ENCODE measurements at regions not wholly inside any gene's neighbourhood (a gene's known extent, or its start where the extent isn't known, plus 50 kb on each side); places are given as distances from the start of the nearest gene placed in this dataset.

DNA sequence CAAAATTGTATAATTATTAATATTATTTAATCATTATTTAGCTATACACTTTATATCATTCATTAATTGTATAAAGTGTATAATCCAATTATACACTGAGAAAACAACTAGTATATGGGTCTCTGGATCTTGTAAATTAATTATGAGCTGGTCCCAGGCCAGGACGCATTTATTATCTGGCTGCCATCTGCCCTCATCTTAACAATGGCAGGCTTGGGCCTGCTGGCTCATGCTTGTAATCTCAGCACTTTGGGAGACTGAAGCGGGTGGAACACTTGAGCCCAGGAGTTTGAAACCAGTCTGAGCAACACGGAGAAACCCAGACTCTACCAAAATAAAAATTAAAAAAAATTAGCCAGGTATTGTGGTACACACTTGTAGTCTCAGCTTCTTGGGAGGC, 502.2 kb upstream of the NRXN1 start:
- TF ChIP-seq POLR2A (IDR thresholded peaks at IDR 0.05), result no peak
- TF ChIP-seq, protein P1, sequence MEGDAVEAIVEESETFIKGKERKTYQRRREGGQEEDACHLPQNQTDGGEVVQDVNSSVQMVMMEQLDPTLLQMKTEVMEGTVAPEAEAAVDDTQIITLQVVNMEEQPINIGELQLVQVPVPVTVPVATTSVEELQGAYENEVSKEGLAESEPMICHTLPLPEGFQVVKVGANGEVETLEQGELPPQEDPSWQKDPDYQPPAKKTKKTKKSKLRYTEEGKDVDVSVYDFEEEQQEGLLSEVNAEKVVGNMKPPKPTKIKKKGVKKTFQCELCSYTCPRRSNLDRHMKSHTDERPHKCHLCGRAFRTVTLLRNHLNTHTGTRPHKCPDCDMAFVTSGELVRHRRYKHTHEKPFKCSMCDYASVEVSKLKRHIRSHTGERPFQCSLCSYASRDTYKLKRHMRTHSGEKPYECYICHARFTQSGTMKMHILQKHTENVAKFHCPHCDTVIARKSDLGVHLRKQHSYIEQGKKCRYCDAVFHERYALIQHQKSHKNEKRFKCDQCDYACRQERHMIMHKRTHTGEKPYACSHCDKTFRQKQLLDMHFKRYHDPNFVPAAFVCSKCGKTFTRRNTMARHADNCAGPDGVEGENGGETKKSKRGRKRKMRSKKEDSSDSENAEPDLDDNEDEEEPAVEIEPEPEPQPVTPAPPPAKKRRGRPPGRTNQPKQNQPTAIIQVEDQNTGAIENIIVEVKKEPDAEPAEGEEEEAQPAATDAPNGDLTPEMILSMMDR (IDR thresholded peaks at IDR 0.05), result no peak
- no peak for TF ChIP-seq EP300 (IDR thresholded peaks at IDR 0.05)
